HCT116 (cell line): ENCODE measurements at regions not wholly inside any gene's neighbourhood (a gene's known extent, or its start where the extent isn't known, plus 50 kb on each side); places are given as distances from the start of the nearest gene placed in this dataset.

Source experiments
- ATAC-seq: fragments of 200-7000 bp; cut with Tn5 transposase; 2 replicates; pipeline ENCODE4 v1.9.1; 2020; ENCODE audit warnings: mild to moderate bottlenecking, moderate library complexity
- BruUV-seq: library from RNA; stranded (reverse); fragments of 400-500 nt; replicated peaks from 2 replicates; lab custom pipeline; 2021; lab: Mats Ljungman, UMichigan
- CTCF ChIA-PET: fragments of 300-600 bp; sonication (Branson Sonifier 250); formaldehyde crosslinking; loops from one replicate; lab custom pipeline; 2021; ENCODE audit warnings: antibody characterized with exemption; lab: Charles Lee
- POLR2A ChIA-PET: fragments of 300-600, 350-600 bp; sonication (Branson Sonifier 250); formaldehyde crosslinking; loops from one replicate; lab custom pipeline; 2021; ENCODE audit warnings: antibody characterized with exemption; lab: Charles Lee
- RAD21 ChIA-PET, 2 experiments: fragments of 300-600 bp; sonication (Branson Sonifier 250); formaldehyde crosslinking; loops; one replicate each; lab custom pipeline; 2023; ENCODE audit warnings: low total read pairs in 2 of 2; ENCODE audit not compliant: uncharacterized antibody in 2 of 2, unreplicated experiment in 2 of 2, low non-redundant PET in 1 of 2; lab: Charles Lee
- DNase-seq: peaks from one replicate; pipeline ENCODE4 v3.0.0-alpha.2; 2010; ENCODE audit warnings: low read depth, low spot score
- H2AFZ ChIP-seq: fragments of 200-600 bp; shearing (Covaris generic), sonication (generic); 2 replicates; pipeline ENCODE4 v1.6.1; 2017; ENCODE audit warnings: low read depth, mixed run types, mixed read lengths, antibody characterized with exemption, low read length; ENCODE audit not compliant: poor library complexity, severe bottlenecking
- H3K27ac ChIP-seq: 2 replicates; pipeline ENCODE4 v1.5.1; 2012; ENCODE audit warnings: low read depth, low read length
- H3K27me3 ChIP-seq: fragments of 200-600 bp; sonication (generic); 2 replicates; pipeline ENCODE4 v1.6.1; 2016; ENCODE audit warnings: mixed run types, low read length, mixed read lengths; ENCODE audit not compliant: insufficient read depth
- H3K36me3 ChIP-seq, 2 experiments: fragments of 200-500 bp in 1 of 2; fragments of 200-600 bp in 1 of 2; sonication (Bioruptor generic) in 1 of 2; sonication (generic) in 1 of 2; 2 replicates each; pipeline versions ENCODE4 v1.5.1 to v1.6.1; 2014 to 2016; ENCODE audit warnings: low read length in 2 of 2, inconsistent platforms in 1 of 2, mixed read lengths in 1 of 2, mixed run types in 1 of 2; ENCODE audit not compliant: insufficient read depth in 2 of 2, control insufficient read depth in 1 of 2
- H3K4me1 ChIP-seq, 2 experiments: fragments of 200-600 bp in 1 of 2; sonication (generic) in 1 of 2; 2 replicates each; pipeline versions ENCODE4 v1.5.1 to v1.6.1; 2012 to 2017; ENCODE audit warnings: low read length in 2 of 2, inconsistent platforms in 1 of 2, mild to moderate bottlenecking in 1 of 2, mixed read lengths in 1 of 2, mixed run types in 1 of 2, moderate library complexity in 1 of 2; ENCODE audit not compliant: insufficient read depth in 2 of 2, control insufficient read depth in 1 of 2
- H3K4me2 ChIP-seq: fragments of 200-600 bp; sonication (generic); 2 replicates; pipeline ENCODE4 v1.6.1; 2017; ENCODE audit warnings: mixed run types, low read length, mixed read lengths
- H3K4me3 ChIP-seq, 2 experiments: fragments of 200-600 bp in 1 of 2; sonication (generic) in 1 of 2; replicated peaks in 1 of 2; 2 replicates each; pipeline ENCODE4 v1.5.1; 2011 to 2016; ENCODE audit warnings: low read length in 2 of 2, control low read depth in 1 of 2, low read depth in 1 of 2, mild to moderate bottlenecking in 1 of 2, mixed read lengths in 1 of 2, mixed run types in 1 of 2
- H3K79me2 ChIP-seq: fragments of 200-600 bp; sonication (generic); 2 replicates; pipeline ENCODE4 v1.6.1; 2017; ENCODE audit warnings: mild to moderate bottlenecking, mixed run types, low read length, moderate library complexity, mixed read lengths; ENCODE audit not compliant: insufficient read depth
- H3K9ac ChIP-seq: fragments of 200-600 bp; sonication (generic); 2 replicates; pipeline ENCODE4 v1.6.1; 2016; ENCODE audit warnings: low read length, mixed read lengths
- H3K9me2 ChIP-seq: fragments of 200-600 bp; sonication (generic), shearing (Covaris generic); 2 replicates; pipeline ENCODE4 v1.6.1; 2017; ENCODE audit warnings: mixed run types, mild to moderate bottlenecking, moderate library complexity; ENCODE audit not compliant: insufficient read depth
- H3K9me3 ChIP-seq, 2 experiments: fragments of 200-500 bp in 1 of 2; fragments of 200-600 bp in 1 of 2; sonication (Bioruptor generic) in 1 of 2; sonication (generic) in 1 of 2; 2 replicates each; pipeline ENCODE4 v1.6.1; 2014 to 2017; ENCODE audit warnings: low read length in 2 of 2, mixed read lengths in 2 of 2, inconsistent platforms in 1 of 2, low read depth in 1 of 2, mild to moderate bottlenecking in 1 of 2, mixed run types in 1 of 2, moderate library complexity in 1 of 2; ENCODE audit not compliant: control insufficient read depth in 1 of 2, insufficient read depth in 1 of 2
- H4K20me1 ChIP-seq: fragments of 200-600 bp; sonication (generic), shearing (Covaris generic); 2 replicates; pipeline ENCODE4 v1.6.1; 2017; ENCODE audit warnings: mixed run types, mild to moderate bottlenecking, moderate library complexity; ENCODE audit not compliant: insufficient read depth
- CEBPB ChIP-seq: IDR thresholded peaks from 2 replicates; pipeline ENCODE4 v1.6.1; 2012; ENCODE audit warnings: low read depth
- CTCF ChIP-seq, 3 experiments: fragments of 200-600 bp in 1 of 3; sonication (generic) in 1 of 3; IDR thresholded peaks in 2 of 3; conservative IDR thresholded peaks in 1 of 3; 2 replicates each; pipeline ENCODE4 v1.5.1; 2012 to 2017; ENCODE audit warnings: low read depth in 2 of 3, low read length in 2 of 3, antibody characterized with exemption in 1 of 3, borderline replicate concordance in 1 of 3, control low read depth in 1 of 3, mild to moderate bottlenecking in 1 of 3, mixed read lengths in 1 of 3, mixed run types in 1 of 3, moderate library complexity in 1 of 3; ENCODE audit not compliant: insufficient read depth in 1 of 3
- EGR1 ChIP-seq: IDR thresholded peaks from 2 replicates; pipeline ENCODE4 v1.6.1; 2012; ENCODE audit warnings: low read depth
- ELF1 ChIP-seq: IDR thresholded peaks from 2 replicates; pipeline ENCODE4 v1.6.1; 2012; ENCODE audit warnings: low read depth, borderline replicate concordance
- EZH2 ChIP-seq: fragments of 200-600 bp; sonication (generic); IDR thresholded peaks from 2 replicates; pipeline ENCODE4 v1.6.1; 2017; ENCODE audit warnings: antibody characterized with exemption, mixed run types
- MAX ChIP-seq: IDR thresholded peaks from 2 replicates; pipeline ENCODE4 v1.6.1; 2012
- POLR2A ChIP-seq: IDR thresholded peaks from 2 replicates; pipeline ENCODE4 v1.7.0; 2011; ENCODE audit warnings: borderline replicate concordance; ENCODE audit not compliant: insufficient read depth, insufficient read length; ENCODE audit errors: extremely low read depth
- POLR2AphosphoS5 ChIP-seq: IDR thresholded peaks from 2 replicates; pipeline ENCODE4 v1.6.1; 2011; ENCODE audit warnings: mild to moderate bottlenecking, low read depth, low read length, moderate library complexity
- TCF7L2 ChIP-seq: IDR thresholded peaks from 2 replicates; pipeline ENCODE4 v1.7.0; 2011; ENCODE audit warnings: borderline replicate concordance, inconsistent platforms; ENCODE audit not compliant: insufficient read depth, insufficient read length; ENCODE audit errors: extremely low read depth
- YY1 ChIP-seq: IDR thresholded peaks from 2 replicates; pipeline ENCODE4 v1.6.1; 2011; ENCODE audit warnings: low read length, low read depth, moderate library complexity, mild to moderate bottlenecking; ENCODE audit not compliant: insufficient replicate concordance; ENCODE audit errors: extremely low read depth
- ZNF274 ChIP-seq: fragments of 200-500 bp; sonication (Bioruptor generic); IDR thresholded peaks from 2 replicates; pipeline ENCODE4 v1.6.1; 2014; ENCODE audit warnings: mild to moderate bottlenecking, low read depth, low read length, inconsistent platforms
- intact Hi-C: fragments of 100-400 bp; cut with micrococcal nuclease; formaldehyde crosslinking; loops from 2 replicates; pipeline ENCODE4 v1.10.0; 2022
- TF ChIP-seq, protein P1 (sequence below): IDR thresholded peaks from 2 replicates; pipeline ENCODE4 v1.6.1; 2012; ENCODE audit warnings: low read depth

GRCh38 chr4:41428601-41429279 lies 109.2 kb upstream of the LIMCH1 start:
- TF ChIP-seq TCF7L2: no peak
- TF ChIP-seq CTCF (IDR thresholded peaks at IDR 0.05 in 2 of 3, conservative IDR thresholded peaks at IDR 0.05 in 1 of 3; ENCODE audit: borderline replicate concordance in 1 of 3, insufficient read depth in 1 of 3, low read depth in 2 of 3, low read length in 2 of 3): no peak
- TF ChIP-seq ELF1: no peak
- no peak for TF ChIP-seq EGR1
- no peak for TF ChIP-seq POLR2AphosphoS5
- no peak for TF ChIP-seq POLR2A
- TF ChIP-seq ZNF274: no peak
- TF ChIP-seq CEBPB: no peak
- TF ChIP-seq EZH2: no peak
- TF ChIP-seq YY1: no peak
- no peak for TF ChIP-seq MAX
- TF ChIP-seq, protein P1, sequence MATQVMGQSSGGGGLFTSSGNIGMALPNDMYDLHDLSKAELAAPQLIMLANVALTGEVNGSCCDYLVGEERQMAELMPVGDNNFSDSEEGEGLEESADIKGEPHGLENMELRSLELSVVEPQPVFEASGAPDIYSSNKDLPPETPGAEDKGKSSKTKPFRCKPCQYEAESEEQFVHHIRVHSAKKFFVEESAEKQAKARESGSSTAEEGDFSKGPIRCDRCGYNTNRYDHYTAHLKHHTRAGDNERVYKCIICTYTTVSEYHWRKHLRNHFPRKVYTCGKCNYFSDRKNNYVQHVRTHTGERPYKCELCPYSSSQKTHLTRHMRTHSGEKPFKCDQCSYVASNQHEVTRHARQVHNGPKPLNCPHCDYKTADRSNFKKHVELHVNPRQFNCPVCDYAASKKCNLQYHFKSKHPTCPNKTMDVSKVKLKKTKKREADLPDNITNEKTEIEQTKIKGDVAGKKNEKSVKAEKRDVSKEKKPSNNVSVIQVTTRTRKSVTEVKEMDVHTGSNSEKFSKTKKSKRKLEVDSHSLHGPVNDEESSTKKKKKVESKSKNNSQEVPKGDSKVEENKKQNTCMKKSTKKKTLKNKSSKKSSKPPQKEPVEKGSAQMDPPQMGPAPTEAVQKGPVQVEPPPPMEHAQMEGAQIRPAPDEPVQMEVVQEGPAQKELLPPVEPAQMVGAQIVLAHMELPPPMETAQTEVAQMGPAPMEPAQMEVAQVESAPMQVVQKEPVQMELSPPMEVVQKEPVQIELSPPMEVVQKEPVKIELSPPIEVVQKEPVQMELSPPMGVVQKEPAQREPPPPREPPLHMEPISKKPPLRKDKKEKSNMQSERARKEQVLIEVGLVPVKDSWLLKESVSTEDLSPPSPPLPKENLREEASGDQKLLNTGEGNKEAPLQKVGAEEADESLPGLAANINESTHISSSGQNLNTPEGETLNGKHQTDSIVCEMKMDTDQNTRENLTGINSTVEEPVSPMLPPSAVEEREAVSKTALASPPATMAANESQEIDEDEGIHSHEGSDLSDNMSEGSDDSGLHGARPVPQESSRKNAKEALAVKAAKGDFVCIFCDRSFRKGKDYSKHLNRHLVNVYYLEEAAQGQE: no peak
- Histone ChIP-seq H4K20me1 (no peaks in the 10 kb centered on the region), H3K79me2 (no peaks in the 10 kb centered on the region), H3K9me2 (no peaks in the 10 kb centered on the region), H3K9ac (no peak overlapping the region), H3K27ac (no peak overlapping the region), H3K4me3 (no peak overlapping the region), H3K36me3 (no peaks in the 10 kb centered on the region), H3K9me3 (no peaks in the 10 kb centered on the region), H3K4me1 (no peaks in the 10 kb centered on the region), H3K4me2 (no peak overlapping the region), H3K27me3 (no peaks in the 10 kb centered on the region), H2AFZ (no peak overlapping the region)
- ChIA-PET RAD21 (no interaction called here), POLR2A (no interaction called here), CTCF (no interaction called here)
- intact Hi-C loops: no loop called here
- BruUV-seq: no TSS peak
- no peak for DNase-seq
- ATAC-seq: no peak
